Upper lobe of left lung (tissue), 4 donors: ENCODE measurements at regions not wholly inside any gene's neighbourhood (a gene's known extent, or its start where the extent isn't known, plus 50 kb on each side); places are given as distances from the start of the nearest gene placed in this dataset.

Experiments used
- EP300 ChIP-seq, 4 donors: sonication (generic); formaldehyde crosslinking; IDR thresholded peaks; one replicate each; pipeline ENCODE4 v1.5.1; 2017; ENCODE audit warnings: antibody characterized with exemption in 4 of 4, control low read depth in 2 of 4
- POLR2A ChIP-seq, 4 donors: fragments of 450-650 bp; IDR thresholded peaks; one replicate each; pipeline ENCODE4 v1.5.1; 2016 to 2017; ENCODE audit warnings: antibody characterized with exemption in 4 of 4, mild to moderate bottlenecking in 2 of 4
- POLR2AphosphoS5 ChIP-seq, 2 donors: sonication (generic); formaldehyde crosslinking; IDR thresholded peaks; one replicate each; pipeline ENCODE4 v1.5.1; 2017; ENCODE audit warnings: antibody characterized with exemption in 2 of 2
- TF ChIP-seq, protein P1 (sequence below), 6 experiments: fragments of 450-650 bp in 4 of 6; fragments of 200-600 bp in 2 of 6; sonication (generic) in 2 of 6; IDR thresholded peaks; one replicate each; pipeline ENCODE4 v1.5.1; 2016 to 2019; ENCODE audit warnings: antibody characterized with exemption in 6 of 6

DNA sequence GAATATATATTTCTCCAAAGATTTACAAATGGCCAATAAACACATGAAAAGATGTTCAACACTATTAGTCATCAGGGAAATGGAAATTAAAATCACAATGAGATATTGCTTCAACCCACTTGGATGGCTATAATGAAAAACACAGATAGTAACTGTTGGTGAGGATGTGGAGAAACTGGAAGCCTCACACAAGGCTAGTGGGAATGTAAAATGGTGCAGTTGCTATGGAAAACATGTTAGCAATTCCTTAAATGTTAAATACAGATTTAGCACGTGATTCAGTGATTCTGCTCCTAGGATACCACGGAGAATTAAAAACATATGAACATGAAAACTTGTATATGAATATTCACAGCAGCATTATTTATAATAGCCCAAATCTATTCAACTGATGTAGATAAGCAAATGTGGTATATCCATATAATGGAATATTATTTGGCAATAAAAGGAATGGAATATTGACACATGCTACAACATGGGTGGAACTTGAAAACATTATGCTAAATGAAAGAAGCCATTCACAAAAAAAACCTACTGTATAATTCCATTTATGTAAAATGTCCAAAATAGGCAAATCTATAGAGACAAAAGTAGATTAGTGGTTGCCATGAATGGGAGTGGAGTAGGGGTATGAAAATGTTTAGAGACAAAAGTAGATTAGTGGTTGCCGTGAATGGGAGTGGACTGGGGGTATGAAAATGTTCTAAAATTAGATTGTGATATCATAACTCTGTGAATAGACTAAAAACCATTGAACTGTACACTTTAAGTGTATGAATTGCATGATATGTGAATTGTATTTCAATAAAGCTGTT lies 227.1 kb upstream of the DDHD1 start:
- TF ChIP-seq, protein P1, sequence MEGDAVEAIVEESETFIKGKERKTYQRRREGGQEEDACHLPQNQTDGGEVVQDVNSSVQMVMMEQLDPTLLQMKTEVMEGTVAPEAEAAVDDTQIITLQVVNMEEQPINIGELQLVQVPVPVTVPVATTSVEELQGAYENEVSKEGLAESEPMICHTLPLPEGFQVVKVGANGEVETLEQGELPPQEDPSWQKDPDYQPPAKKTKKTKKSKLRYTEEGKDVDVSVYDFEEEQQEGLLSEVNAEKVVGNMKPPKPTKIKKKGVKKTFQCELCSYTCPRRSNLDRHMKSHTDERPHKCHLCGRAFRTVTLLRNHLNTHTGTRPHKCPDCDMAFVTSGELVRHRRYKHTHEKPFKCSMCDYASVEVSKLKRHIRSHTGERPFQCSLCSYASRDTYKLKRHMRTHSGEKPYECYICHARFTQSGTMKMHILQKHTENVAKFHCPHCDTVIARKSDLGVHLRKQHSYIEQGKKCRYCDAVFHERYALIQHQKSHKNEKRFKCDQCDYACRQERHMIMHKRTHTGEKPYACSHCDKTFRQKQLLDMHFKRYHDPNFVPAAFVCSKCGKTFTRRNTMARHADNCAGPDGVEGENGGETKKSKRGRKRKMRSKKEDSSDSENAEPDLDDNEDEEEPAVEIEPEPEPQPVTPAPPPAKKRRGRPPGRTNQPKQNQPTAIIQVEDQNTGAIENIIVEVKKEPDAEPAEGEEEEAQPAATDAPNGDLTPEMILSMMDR (IDR thresholded peaks at IDR 0.05), result no peak
- no peak for TF ChIP-seq POLR2AphosphoS5 (IDR thresholded peaks at IDR 0.05)
- TF ChIP-seq POLR2A (IDR thresholded peaks at IDR 0.05), result no peak
- no peak for TF ChIP-seq EP300 (IDR thresholded peaks at IDR 0.05)
